ENCODE measurements at regions not wholly inside any gene's neighbourhood (a gene's known extent, or its start where the extent isn't known, plus 50 kb on each side); places are given as distances from the start of the nearest gene placed in this dataset.
"Not testable (repeated sequence)": the region's sequence is repeated elsewhere in the genome, so short reads cannot be mapped to it uniquely, and the experiment has no call there.

DNA sequence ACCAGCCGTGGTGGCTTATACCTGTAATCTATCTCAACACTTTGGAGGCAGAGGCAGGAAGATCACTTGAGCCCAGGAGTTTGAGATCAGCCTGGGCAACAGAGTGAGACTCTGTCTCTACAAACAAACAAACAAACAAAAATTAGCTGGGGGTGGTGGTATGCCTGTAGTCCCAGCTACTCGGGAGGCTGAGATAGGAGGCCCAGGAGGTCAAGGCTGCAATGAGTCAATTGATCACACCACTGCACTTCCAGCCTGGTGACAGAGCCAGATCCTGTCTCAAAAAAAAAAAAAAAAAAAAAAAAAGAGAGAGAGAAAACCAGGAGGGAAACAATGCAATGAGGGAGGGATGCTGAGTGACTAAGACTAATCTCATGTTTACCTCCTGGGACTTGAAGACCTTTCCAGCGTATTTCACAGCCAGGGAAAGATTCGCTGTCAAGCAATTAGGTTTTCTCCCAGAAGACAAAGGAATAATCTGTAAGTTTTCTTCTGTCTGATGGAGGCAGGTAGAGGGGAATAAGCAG lies 51.1 kb upstream of the MIER3 start:
- DNase-seq (ENCODE audit: low read depth in 2 of 2) = no peak

DNA sequence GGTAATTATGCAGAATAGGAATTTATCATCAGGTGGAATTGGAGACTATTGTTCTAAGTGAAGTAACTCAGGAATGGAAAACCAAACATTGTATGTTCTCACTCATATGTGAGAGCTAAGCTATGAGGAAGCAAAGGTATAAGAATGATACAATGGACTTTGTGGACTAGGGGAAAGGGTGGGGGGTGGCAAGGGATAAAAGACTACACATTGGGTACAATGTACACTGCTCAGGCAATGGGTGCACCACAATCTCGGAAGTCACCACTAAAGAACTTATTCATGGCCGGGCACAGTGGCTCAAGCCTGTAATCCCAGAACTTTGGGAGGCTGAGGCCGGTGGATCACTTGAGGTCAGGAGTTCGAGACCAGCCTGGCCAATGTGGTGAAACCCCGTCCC lies 51.6 kb upstream of the MIER3 start:
- DNase-seq (ENCODE audit: low read depth in 2 of 2) = not testable (repeated sequence)

DNA sequence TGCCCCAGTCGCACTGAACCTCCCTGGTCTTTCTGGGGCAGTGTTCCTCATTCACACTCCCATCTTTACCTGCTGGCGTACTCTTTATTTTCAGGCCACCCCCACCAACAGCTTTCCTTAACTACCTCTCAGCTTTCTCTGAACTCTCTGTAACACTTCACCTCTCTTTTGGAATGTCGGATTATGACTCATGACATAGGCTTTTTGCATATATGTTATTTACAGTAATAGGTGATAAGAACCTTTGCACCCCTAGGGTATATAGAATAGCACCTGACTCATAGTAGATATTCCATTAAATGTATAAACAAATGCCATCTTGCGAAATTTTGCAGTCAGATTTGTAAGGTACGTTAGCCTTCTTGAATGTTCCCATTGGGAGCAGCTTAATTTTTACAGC lies 52.9 kb upstream of the MIER3 start:
- DNase-seq (ENCODE audit: low read depth in 2 of 2) = no peak

DNA sequence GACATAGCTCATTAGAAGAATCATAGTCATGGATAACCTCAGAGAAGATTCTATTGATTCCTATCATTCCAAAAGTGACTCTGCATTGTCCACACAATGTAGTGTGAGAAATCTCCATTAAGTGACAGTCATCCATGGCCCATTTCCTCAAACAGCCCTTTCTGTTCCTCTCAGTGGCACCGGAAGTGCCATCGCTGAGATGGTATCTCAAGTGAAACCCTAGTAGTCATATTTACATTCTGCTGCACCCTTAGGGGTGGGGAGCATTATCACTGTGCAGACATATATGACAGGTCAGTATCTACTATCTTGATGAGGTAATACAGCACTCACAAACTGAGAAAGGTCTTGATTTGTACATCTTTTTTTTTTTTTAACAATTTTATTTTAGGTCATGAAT lies 55.4 kb upstream of the MIER3 start:
- DNase-seq (ENCODE audit: low read depth in 2 of 2) = no peak

DNA sequence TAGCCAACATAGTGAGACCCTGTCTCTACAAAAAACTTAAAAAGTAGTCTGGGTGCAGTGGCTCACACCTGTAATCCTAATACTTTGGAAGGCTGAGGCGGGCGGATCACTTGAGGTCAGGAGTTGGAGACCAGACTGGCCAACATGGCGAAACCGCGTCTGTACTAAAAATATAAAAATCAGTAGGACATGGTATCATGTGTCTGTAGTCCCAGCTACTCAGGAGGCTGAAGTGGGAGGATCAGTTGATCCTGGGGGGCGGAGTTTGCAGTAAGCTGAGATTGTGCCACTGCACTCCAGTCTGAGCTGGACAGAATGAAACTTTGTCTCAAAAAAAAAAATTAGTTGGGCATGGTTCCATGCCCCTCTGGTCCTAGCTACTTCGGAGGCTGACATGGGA lies 57.9 kb upstream of the MIER3 start:
- no peak for DNase-seq (ENCODE audit: low read depth in 2 of 2)

DNA sequence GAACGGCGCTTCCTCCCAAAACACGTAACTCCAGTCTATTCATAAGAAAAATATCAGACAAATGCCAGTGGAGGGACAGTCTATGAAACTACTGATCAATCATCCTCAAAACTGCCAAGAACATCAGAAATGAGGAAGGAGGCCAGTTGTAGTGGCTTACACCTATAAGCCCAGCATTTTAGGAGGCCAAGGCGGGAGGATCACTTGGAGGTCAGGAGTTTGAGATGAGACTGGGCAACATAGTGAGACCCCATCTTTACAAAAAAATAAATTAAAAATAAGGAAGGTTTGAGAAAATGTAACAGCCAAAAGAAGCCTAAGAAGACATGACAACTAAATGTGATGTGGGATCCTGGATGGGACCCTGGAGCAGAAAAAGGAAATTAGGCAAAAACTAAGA lies 58.9 kb upstream of the MIER3 start:
- no peak for DNase-seq (ENCODE audit: low read depth in 2 of 2)

DNA sequence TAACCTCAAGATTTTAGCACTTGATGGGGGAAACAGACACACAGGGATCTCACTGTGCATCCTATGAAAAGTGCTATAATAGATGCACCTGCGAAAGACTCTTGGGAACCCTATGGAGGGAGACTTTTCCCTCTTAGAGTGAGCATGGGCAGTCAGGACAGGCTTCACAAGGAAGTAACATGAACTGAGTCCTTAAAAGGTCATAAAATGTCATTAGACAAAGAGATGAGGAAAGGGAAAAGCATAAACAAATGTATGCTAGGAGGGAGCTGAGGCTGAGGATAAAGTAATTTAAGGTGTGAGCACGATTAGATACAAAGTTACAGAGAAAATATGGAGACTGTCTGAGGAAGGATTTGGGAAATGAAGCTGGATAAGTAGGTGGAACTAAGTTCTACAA lies 60.6 kb upstream of the MIER3 start:
- no peak for DNase-seq (ENCODE audit: low read depth in 2 of 2)

DNA sequence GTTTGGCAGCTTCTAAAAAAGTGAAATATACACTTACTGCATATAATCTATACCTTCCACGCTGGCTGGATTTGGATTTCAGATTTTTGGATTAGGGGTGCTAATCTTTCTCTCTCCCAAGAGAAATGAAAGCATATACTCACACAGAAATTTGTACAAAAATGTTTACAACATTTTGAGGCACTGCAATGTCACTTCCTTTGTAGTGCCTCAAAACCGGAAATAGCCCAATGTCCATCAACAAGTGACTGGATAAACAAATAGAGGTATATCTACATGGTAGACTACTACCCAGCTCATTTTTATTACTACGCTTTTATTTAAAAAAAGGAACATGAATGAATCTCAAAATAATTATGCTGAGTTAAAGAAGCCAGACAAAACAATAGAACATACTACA lies 74.0 kb upstream of the MIER3 start:
- no peak for DNase-seq (ENCODE audit: low read depth in 2 of 2)

DNA sequence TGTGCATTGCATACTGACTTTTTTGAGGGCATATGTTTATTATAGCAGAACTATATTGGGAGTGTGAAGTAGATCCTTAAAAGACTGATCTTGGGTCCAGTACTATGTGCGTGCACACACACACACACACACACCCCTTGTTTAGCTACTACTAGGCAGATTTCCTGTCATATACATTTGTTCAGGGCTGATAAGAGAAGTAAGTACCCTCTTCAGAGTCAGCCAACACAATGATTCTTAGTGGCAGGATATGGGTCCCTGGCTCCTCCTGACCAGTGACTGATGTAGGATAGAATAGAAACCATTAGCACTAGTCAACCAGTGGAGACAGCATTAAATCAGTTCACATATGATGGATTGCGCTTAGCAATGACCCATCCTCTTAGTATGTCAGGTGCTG lies 76.2 kb upstream of the MIER3 start:
- DNase-seq (ENCODE audit: low read depth in 2 of 2) = no peak

DNA sequence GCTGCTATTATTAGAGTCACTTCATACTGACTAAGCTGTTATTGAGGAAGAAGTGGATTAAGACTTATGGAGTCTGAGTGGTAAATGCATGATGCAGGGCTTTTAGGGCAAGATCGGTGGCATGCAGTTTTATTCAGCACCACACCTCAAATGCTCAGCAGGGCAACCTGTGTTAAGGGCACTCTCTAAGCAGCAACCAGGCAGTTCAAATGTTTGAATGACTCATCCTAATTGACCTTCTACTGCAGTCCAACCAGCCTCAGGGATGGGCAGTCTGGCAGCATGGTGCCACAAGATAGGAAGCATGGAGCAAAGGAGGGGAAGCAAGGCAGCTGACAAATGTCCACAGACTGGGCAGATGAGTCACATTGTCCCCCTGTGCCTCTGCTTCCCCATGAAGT lies 80.2 kb upstream of the MIER3 start:
- no peak for DNase-seq (ENCODE audit: low read depth in 2 of 2)

DNA sequence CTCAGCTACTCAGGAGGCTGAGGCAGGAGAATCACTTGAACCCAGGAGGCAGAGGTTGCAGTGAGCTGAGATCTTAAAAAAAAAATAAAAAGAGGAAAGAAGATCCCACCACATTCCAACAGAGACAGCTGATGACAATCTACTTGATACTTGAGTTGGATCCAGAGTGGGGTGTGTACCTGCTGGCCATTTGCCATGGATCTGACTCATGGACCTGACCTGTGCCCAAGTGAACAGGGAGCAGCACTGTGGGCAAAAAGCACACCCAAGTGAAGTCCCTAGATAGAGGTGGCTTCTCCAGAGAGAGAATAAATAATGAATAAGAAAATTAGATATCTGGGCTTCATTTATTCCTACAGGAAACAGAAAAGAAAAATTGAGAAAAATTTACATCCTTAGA lies 81.2 kb upstream of the MIER3 start:
- DNase-seq (ENCODE audit: low read depth in 2 of 2) = no peak

DNA sequence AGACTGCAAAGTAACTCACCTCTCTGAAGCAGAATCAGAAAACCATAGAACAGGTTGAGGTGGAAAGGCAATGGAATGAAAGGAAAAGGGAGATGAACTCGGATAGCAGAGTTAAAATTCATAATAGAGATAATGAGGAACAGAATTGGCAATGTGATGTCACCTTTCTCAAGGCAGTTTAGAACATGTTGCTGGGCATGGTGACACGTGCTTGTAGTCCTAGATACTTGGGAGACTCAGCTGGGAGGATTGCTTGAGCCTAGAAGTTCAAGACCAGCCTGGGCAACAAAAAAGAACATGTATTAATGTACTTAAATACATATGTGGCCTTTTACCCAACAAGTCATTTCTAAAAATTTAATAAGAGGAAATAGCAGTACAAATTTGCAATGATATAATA lies 81.6 kb upstream of the MIER3 start:
- no peak for DNase-seq (ENCODE audit: low read depth in 2 of 2)

DNA sequence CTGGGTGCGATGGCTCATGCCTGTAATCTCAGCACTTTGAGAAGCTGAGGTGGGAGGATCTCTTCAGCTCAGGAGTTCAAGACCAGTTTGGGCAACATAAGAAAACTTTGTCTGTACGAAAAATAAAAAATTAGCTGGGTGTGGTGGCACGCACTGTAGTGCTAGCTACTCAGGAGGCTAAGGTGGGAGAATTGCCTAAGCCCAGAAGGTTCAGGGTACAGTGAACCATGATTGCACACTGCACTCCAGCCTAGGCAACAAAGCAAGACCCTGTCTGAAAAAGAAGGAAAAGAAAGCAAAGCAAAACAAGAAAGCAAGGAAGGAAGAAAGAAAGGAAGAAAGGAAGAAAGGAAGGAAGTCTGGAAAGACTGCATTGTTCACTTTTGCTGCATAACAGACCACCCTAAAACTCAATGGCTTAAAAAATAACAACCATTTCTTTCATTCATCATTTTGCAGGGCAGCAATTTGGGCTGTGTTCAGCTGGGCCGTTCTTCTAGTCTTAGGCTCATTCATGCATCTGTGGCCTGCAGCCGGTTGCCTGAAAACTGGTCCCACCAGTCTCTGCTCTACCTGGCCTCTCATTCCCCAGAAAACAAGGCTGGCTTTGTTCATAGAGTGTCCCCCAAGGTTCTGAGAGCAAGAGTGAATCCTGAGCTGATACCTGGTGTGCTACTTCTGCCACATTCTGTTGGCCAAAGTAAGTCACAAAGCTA lies 82.4 kb upstream of the MIER3 start:
- DNase-seq (ENCODE audit: low read depth in 2 of 2) = no peak

DNA sequence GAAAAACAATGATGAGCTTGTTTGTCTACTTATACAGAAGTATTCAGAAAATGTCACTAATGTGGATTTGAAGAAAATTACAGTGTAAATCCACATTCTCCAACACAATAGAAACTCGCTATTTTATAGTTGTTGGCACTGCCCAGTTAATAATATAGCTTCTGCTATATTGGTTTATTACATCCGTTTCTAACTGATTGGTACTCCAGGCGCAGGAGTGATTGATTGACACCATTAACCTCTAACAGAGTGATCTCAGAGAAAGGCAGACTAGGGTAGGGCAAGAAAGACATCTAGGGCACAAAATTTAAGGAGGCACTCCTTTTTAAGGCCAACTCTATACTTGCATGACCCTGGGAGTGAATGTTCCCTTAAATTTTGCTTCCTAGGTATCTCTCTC lies 84.0 kb upstream of the MIER3 start:
- DNase-seq (ENCODE audit: low read depth in 2 of 2) = no peak

DNA sequence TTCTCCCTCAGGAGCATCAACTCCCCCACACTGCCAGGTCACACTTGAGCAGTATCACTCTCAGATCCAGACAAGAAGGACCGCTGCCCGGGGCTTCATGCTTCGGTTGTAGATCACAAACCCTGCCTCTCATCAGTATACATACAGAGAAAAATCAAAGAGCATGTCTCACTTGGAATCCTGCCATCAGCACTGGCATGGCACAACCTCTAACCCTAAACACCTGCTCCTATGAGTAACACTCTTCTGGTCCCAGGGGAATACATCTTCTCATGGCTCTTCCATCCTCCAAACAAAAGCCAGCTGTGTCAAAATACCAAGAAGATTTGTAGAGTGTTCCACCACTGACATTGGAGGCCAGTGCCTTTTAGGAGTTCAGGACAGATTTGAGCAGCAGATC lies 84.8 kb upstream of the MIER3 start:
- DNase-seq (ENCODE audit: low read depth in 2 of 2) = no peak

DNA sequence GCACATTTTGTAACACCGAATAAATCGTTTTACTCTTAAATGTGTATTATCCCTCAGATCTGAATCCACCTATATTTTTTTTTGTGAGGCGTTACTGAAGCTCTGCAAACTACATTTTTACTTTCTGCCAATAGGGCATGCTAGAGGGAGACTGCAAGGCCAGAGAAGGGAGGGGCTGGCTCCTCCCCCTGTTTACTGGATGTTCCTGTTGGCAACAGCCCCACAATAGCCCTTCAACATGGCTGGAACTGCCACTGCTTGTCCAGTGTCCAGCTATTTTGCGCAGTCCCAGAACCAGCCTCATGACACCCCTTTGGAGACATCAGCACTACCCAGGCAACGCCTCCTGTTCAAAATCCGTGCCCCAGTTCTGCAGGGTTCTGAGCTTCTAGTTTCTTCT lies 85.4 kb upstream of the MIER3 start:
- no peak for DNase-seq (ENCODE audit: low read depth in 2 of 2)

DNA sequence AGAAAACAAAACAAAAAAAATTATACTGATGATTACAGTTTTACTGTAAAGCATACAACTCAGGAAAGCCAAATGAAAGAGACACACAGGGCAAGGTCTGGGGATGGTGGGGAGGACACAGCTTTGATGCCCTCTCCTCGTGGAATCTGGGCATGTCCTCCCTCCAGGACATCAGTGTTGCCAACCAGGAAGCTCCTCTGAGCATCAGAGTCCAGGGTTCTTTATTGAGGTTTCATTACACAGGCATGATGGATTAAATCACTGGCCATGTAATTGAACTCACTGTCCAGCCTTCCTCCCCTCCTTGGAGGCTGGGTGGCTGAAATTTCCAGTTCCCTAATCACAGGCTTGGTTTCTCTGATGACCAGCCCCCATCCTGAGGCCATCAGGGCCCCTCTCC lies 89.6 kb upstream of the MIER3 start:
- no peak for DNase-seq (ENCODE audit: low read depth in 2 of 2)

DNA sequence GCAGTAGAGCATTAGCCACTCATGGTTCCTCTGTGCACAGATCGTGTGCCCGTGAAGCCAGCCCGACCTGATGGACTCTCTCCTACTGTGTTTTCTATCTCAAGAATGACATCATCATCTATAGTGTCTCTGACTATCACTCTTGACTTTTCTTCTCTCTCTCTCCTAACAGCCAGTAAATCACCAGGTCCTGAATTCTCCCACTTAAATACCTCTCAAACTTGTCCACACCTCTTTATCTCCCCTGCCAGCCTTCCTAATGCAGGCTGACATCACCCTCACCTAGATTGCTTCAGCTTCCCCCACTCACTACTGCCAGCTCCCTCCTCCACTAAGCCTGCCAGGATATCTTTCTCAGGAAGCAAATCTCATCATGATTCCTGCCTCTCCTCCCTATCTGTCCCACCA lies 90.6 kb upstream of the MIER3 start:
- no peak for DNase-seq (ENCODE audit: low read depth in 2 of 2)

DNA sequence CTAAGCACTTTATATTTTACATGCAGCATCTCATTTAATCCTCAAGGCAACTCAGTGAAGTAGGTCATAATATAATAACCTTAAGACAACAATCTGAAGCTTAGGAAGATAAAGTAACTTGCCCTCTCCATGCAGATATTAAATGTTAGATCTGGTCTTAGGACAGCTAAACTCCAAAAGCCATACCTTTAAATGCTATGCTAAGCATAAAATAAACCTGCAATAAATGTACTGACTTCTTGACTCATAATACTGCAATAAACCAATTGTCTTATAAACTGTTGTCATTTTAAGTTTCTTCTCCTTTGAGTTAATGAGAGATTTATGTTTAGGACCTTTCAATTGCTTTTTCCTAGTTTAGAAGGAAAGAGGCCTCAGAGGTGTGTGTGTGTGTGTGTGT lies 102.2 kb upstream of the MIER3 start:
- no peak for DNase-seq (ENCODE audit: low read depth in 2 of 2)

DNA sequence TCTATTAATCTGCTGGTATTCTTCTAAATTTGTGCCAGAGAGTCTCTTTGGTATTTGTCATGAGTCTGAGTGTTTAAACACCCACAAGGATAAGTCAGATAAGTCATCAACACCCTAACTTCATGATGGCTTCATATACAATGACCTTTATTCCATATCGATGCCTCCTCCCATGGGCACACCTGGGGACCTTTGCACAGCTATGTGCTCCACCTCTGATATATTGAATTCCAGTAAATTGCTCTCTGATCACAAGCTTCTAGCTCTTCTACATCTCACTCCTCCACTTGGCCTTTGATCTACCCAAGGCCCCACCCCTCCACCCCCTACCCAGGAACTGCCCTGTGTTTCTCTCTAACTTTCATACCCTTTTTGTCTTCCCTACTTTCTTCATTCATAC lies 102.7 kb upstream of the MIER3 start:
- no peak for DNase-seq (ENCODE audit: low read depth in 2 of 2)

DNA sequence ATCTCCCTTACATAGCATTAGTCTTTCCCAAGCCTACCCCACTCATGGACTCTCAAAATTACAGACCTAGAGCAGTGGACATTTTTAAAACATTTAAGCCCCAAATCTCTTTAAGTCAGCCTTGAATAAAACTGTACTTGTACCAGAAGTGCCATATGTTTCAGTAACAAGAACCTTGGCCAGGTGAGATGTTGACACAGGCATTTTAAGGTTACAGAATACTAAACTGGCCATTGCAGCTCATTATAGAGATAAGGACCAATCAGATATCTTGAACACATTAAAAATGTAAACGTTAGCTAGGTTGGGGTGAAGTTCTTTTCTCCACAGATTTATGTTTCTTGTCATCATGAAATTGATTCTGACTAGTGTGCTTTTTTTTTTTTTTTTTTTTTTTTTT lies 103.8 kb upstream of the MIER3 start:
- DNase-seq (ENCODE audit: low read depth in 2 of 2) = no peak

DNA sequence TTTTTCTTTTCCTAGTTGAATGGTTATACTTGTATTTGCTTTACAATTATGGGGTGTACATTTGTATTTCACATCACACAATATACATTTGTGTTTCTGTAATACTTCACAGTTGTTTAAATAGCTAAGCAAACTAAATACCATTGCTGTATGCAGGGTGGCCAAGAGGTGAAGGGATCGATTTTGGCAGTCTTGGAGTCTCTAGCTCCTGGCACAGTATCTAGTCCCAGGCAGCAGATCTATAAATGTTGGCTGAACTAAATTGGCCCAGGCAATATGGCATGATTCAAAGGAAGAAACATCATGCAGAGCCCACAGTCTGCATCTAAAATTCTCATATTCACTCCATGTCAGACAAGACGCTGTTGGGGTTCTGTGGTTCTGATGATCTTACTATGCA lies 110.1 kb upstream of the GPBP1 start:
- DNase-seq (ENCODE audit: low read depth in 2 of 2) = no peak

DNA sequence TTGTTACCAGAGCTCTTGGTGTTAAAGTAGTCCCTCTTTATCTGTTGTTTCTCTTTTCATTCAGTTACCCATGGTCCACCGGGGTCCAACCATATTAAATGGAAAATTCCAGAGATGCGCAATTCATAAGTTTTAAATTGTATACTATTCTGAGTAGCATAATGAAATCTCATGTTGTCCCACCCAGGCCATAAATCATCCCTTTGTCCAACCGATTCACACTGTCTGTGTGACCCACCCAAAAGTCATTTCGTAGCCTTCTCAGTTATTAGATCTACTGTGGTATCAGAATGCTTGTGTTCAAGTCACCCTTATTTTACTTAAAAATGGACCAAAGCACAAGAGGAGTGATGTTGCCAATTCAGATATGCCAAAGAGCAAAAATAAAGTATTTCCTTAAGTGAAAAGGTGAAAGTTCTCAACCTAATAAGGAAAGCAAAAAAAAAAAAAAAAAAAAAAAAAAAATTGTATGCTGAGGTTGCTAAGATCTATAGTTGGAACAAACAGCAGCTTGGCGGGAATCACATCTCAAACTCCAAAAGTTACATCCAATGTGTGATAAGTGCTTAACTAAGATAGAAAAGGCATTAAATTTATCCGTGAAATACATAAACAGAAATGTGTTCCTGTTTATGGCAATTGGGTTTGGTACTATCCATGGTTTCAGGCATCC lies 106.8 kb upstream of the GPBP1 start:
- DNase-seq (ENCODE audit: low read depth in 2 of 2) = no peak

DNA sequence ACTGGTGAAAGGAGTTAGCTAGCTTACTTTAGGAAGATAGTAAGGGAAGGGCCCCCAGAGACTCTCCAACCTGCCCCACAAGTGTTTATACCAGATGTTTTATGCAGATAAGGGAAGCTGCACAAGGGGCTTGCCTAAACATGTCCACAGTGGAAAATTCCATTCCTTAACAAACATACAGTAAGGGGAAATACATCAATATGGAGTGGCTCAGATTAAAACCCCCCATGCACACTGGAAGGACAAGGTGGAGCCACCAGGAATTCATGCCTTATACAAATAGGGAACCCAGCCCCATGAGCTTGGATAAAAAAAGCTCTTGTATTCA lies 106.3 kb upstream of the GPBP1 start:
- DNase-seq (ENCODE audit: low read depth in 2 of 2) = no peak

Measured in stimulated activated CD4-positive, alpha-beta T cell treated with anti-CD3 and anti-CD28 coated beads, Interleukin-1b, Interleukin-23, amount 100 ng/mL, for 1 hour (primary cell).